GM19455 (cell line): ENCODE measurements at regions not wholly inside any gene's neighbourhood (a gene's known extent, or its start where the extent isn't known, plus 50 kb on each side); places are given as distances from the start of the nearest gene placed in this dataset.
A peak's percentile ranks its signal among the peaks of the same experiment; 100 is the strongest.

ENCODE experiments used
- ATAC-seq: cut with Tn5 transposase; IDR thresholded peaks from one replicate; pipeline ENCODE4 v1.9.1; 2021; ENCODE audit not compliant: unreplicated experiment

DNA sequence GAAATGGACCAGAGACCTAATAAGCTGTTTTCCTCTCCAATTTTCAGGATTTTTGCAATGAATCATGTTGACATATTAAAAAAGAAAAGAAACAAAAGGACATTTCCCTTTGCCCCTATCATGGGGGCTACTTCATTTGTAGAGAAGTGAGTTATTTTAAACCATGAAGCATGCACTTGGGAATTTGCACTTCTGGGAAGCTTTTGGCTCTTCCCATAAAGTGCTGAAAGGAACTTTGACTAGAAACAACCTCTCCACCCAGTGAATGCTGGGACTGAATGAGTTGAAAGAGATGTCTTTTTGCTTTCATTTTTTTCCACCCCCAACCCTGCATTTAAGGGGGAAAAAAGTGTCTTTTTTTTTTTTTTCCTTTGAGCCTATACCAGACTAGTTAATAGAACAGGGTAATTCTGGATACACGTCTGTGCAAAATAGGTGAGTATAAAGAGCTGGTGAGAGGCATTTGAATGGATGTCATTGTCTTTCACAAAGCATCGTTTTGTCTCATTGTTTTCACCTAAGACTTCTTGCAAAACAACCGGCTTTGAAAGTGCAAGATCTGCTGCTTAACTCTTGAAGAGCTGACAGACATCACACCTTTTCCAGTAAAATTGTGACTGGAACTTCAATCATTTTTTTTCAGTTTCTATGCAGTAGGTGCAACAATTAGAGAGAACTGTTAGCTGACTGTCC, 138.7 kb upstream of the BACH2 start:
- ATAC-seq = no peak

DNA sequence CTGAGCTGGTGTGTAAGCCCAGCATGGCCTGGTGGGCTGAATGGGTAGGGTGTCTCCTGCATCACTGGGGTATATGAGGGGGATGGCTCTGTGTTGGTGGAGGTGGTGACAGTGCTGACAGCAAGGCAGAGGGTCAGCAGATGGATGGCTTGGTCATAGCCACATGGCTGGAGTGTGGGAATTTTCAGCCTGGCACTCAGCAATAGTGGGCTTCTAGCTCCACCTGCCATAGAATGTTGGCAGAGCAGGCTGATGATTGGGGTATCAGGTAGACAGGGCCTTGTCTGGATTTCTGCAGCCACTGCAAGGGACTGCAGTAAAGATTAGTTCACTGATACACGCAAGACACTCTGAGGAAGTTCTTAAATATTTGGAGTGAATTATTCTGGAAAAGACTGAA, 137.5 kb upstream of the BACH2 start:
- ATAC-seq = no peak

- no peak for ATAC-seq
Measured at GRCh38 chr6:90432937-90433336, 136.3 kb upstream of the BACH2 start.

GRCh38 chr6:90432041-90432775, 135.6 kb upstream of the BACH2 start:
- no peak for ATAC-seq

DNA sequence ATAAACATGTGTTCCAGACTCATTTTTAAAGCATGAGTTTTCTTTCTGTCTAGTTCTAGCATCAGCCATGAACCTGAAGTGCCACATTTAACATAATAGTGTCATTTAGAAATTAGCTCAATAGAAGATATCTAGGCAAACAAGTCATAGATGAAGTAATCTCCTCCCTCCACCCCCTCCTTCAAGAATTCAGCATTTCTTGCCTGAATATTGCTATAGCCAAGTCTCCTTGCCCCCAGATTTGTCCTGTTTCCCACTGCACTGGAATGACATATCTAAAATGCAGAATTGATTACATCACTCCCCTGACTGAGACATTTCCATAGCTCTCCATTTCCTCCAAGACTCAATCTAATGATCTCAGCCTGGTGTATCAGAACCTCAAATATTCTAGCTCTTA, 134.9 kb upstream of the BACH2 start:
- ATAC-seq = no peak

DNA sequence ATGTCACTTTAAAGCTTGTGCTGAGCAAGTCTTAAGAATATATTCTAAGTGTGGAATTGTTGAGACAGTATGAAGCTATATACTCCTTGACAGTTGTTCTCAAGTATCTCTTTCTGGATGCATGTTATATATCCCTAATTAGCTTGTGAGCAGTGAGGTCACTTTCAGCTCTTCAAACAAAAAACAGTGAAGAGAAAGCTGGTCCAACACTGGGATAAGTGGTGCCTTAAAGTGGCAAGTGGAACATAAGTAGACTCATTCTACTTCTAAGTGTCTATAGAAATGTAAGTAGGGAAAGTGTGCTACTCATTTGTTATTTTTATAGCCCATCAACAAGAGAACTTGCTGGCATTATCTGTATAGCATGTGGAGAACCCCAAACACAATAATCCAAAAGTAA, 133.1 kb upstream of the BACH2 start:
- no peak for ATAC-seq

DNA sequence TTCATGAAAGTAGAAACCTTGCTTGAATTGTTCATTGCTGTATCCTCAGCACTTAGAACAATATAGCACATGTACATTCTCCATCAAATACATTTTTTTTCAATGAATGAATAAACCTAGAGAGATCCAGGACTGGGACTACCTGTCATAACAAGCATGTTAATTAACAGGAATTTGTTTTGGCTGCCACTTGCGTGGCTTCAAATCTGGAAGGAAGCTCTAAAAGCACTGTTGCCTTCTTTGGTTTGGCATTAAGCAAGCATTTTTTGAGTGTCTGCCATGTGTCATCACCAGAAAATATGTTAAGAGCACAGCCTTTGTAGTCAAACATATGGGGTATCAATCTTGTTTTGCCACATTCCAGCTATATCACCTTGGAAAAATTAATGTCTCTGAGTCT, 131.9 kb upstream of the BACH2 start:
- no peak for ATAC-seq

- peak; percentile 98 for ATAC-seq
Measured at GRCh38 chr6:90425161-90425641, 128.6 kb upstream of the BACH2 start.

DNA sequence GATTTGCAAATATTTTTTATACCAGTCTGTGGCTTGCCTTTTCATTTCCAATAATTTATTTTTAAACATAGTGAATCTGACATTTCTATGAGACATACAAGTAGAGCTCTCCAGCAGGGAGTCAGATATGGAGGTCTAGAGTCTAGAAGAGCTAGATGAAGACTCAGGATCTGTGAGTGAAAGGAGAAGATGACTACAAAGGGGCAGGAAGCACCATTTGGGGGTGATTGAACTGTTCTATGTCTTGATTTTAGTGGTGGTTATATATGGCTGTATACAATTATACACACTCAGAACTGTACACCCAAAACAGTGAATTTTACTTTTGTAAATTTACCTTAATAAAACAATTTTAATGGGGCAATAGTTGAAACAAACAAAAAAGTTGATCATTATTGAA, 127.9 kb upstream of the BACH2 start:
- ATAC-seq = no peak

DNA sequence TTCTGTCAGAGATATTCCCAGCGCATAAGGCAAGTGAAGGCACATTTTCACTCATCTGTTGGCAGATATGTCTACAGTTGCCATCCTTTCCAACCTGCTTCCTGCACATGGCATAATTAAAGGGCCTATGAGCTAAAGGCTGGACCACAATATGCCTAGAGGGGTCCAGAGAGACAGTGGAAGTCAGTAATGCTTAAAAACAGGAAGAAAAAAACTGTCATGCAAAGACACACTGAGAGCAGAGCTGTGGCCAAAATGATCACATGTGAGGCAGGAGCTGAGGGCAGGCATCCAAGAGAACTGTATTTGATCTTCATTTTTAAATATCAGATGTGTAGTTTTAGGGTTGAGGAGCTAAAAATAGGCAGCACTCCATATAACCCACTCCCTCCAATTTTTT, 125.0 kb upstream of the BACH2 start:
- ATAC-seq = no peak

DNA sequence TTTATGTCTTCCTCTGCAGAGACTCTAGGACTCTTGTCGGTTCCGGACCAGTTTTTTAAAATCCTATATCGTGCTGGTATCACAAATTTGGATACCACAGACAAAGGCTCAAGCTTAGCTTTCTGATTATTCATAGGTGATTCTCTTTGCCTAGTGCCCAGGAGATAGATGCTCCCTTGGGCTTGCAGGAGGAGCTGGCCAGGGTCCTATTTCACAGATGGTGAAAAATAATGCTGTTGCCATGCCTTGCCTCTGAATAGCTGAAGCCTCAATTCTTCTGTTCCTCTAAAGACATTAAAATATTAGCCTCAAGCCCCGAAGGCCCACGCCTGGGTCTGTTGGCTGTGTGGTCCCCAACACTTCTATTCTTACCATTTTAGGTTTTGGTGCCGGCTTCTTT, 123.9 kb upstream of the BACH2 start:
- no peak for ATAC-seq

DNA sequence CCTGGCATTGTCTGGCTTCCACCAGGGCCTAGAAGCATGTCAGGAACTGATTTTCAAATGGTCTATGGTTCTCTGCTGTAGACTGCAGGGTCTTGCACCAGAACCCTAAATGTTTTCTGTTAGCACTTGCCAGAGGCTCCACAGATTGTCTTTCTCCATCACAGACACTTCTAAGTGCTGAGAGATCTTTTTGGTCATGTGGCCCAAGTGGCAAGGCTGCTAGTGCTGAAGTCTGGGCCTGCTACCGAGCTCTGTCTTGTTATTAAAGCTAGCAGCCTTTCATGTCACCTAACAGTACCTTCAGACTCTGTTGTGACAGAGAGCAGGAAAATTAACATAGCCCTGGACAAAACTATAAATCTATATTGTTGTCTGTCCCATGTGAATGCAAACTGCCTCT, 120.7 kb upstream of the BACH2 start:
- no peak for ATAC-seq

- ATAC-seq = no peak
Measured at GRCh38 chr6:90416322-90416721, 119.7 kb upstream of the BACH2 start.

GRCh38 chr6:90415178-90415577, 118.5 kb upstream of the BACH2 start:
- no peak for ATAC-seq

- no peak for ATAC-seq
Measured at GRCh38 chr6:90414352-90414751, 117.7 kb upstream of the BACH2 start.

GRCh38 chr6:90413867-90414266, 117.2 kb upstream of the BACH2 start:
- no peak for ATAC-seq

GRCh38 chr6:90413396-90413795, 116.8 kb upstream of the BACH2 start:
- no peak for ATAC-seq

DNA sequence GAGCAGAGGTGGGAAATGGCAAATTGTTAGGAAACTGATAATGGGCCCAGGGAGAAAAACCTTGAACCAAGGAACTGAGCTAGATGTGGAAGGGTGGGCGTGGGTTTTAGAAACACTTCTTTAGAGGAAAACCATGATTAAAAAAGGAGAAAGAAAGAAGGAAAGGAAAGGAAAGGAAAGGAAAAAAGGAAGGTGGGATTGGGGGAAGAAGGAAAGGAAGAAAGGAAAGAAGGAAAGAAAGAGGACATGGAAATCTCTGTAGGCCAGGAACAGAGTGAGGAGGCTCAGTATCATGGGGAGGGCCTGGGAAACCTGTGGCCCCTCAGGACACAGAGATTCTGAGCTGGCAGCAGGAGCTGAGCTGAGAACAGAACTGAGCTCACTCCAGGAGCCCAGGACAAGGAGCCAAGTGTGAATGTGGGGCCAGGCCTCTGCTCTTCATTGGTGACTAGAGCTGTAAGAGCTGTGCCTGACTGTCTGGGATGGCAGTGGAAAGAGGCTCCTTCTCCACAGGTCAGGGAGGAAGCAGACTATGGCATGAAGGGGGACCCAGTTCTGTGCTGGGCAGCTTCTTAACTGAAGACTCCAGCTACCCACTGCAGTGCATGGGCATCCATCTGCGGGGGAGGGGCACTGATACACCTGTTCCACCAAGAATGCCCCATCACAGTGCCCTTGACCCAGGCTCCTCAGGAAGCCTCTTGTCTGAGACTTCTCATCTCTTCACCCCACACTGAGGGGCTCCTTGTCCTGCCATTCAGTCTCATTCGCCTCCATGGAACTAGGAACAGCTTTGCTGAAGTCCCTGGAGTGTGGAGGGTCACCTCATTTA, 116.1 kb upstream of the BACH2 start:
- ATAC-seq = no peak

GRCh38 chr6:90411292-90411781, 114.7 kb upstream of the BACH2 start:
- ATAC-seq = peak; percentile 80

GRCh38 chr6:90409700-90410099, 113.1 kb upstream of the BACH2 start:
- ATAC-seq = no peak

- no peak for ATAC-seq
Measured at GRCh38 chr6:90406957-90407356, 110.3 kb upstream of the BACH2 start.
